GM12878 (cell line): ENCODE measurements at regions not wholly inside any gene's neighbourhood (a gene's known extent, or its start where the extent isn't known, plus 50 kb on each side); places are given as distances from the start of the nearest gene placed in this dataset.

ENCODE experiments used
- ATAC-seq: fragments of 200-7000 bp; cut with Tn5 transposase; 3 replicates; pipeline ENCODE4 v1.9.1; 2020; ENCODE audit warnings: mild to moderate bottlenecking, moderate library complexity
- BruUV-seq: library from RNA; stranded (reverse); fragments of 400-500 nt; replicated peaks from 2 replicates; lab custom pipeline; 2021; lab: Mats Ljungman, UMichigan
- CTCF ChIA-PET: fragments of 300-600 bp; sonication (Branson Sonifier 250); formaldehyde crosslinking; extraction: SDS; loops from one replicate; lab custom pipeline; 2021; ENCODE audit warnings: inconsistent platforms; lab: Yijun Ruan, JAX
- POLR2A ChIA-PET: fragments of 350-600 bp; formaldehyde crosslinking; extraction: SDS; loops from one replicate; lab custom pipeline; 2021; ENCODE audit warnings: inconsistent platforms; lab: Charles Lee
- RAD21 ChIA-PET: fragments of 300-600 bp; sonication (Branson Sonifier 250); formaldehyde crosslinking; loops from one replicate; lab custom pipeline; 2023; ENCODE audit warnings: antibody characterized with exemption; ENCODE audit not compliant: unreplicated experiment; lab: Charles Lee
- SMC1A ChIA-PET: fragments of 300-600 bp; sonication (Branson Sonifier 250); formaldehyde crosslinking; loops from one replicate; lab custom pipeline; 2023; ENCODE audit not compliant: unreplicated experiment, uncharacterized antibody; lab: Charles Lee
- DNase-seq: peaks from one replicate; pipeline ENCODE4 v3.0.0-alpha.2; 2011; ENCODE audit warnings: low read depth, low spot score
- FAIRE-seq: peaks from 3 replicates; lab custom pipeline; 2011; peaks lifted over from hg19 to GRCh38; lab: Jason Lieb, UNC
- H2AFZ ChIP-seq: 2 replicates; pipeline ENCODE4 v1.6.0; 2011; ENCODE audit warnings: low read depth, low read length, control low read depth; ENCODE audit not compliant: control insufficient read depth
- H3K27ac ChIP-seq: 2 replicates; pipeline ENCODE4 v1.5.1; 2011; ENCODE audit warnings: control low read depth; ENCODE audit not compliant: control insufficient read depth, insufficient read depth
- H3K27me3 ChIP-seq, 2 experiments: replicated peaks in 1 of 2; 2 replicates each; pipeline versions ENCODE4 v1.6.0 to v1.6.1; 2011; ENCODE audit warnings: low read length in 1 of 2; ENCODE audit not compliant: control insufficient read depth in 2 of 2, insufficient read depth in 2 of 2
- H3K36me3 ChIP-seq, 2 experiments: 2 replicates each; pipeline ENCODE4 v1.5.1; 2011; ENCODE audit warnings: low read length in 1 of 2; ENCODE audit not compliant: control insufficient read depth in 2 of 2, insufficient read depth in 2 of 2
- H3K4me1 ChIP-seq: 2 replicates; pipeline ENCODE4 v1.6.1; 2011; ENCODE audit warnings: mild to moderate bottlenecking, low read length, moderate library complexity, mixed read lengths; ENCODE audit not compliant: control insufficient read depth, insufficient read depth
- H3K4me2 ChIP-seq: 2 replicates; pipeline ENCODE4 v1.6.0; 2011; ENCODE audit warnings: control low read depth; ENCODE audit not compliant: control insufficient read depth, insufficient read depth
- H3K4me3 ChIP-seq: fragments of 200-600 bp; sonication (generic); 2 replicates; pipeline ENCODE4 v1.5.1; 2016
- H3K79me2 ChIP-seq: 2 replicates; pipeline ENCODE4 v1.6.0; 2011; ENCODE audit warnings: low read length; ENCODE audit not compliant: control insufficient read depth, insufficient read depth
- H3K9ac ChIP-seq: 2 replicates; pipeline ENCODE4 v1.8.0; 2011; ENCODE audit warnings: low read length, control low read depth, mixed read lengths; ENCODE audit not compliant: control insufficient read depth, insufficient read depth
- H3K9me3 ChIP-seq: replicated peaks from 3 replicates; pipeline ENCODE4 v1.5.1; 2011; ENCODE audit warnings: mild to moderate bottlenecking, low read length; ENCODE audit not compliant: control insufficient read depth, insufficient read depth
- H4K20me1 ChIP-seq: 2 replicates; pipeline ENCODE4 v1.6.0; 2011; ENCODE audit not compliant: control insufficient read depth, insufficient read depth
- ATF7 ChIP-seq: fragments of 450-650 bp; IDR thresholded peaks from 2 replicates; pipeline ENCODE4 v1.6.1; 2016; ENCODE audit warnings: low read depth, mild to moderate bottlenecking
- CBX3 ChIP-seq: fragments of 200-600 bp; sonication (generic); IDR thresholded peaks from 2 replicates; pipeline ENCODE4 v1.6.1; 2016; ENCODE audit warnings: low read depth, borderline replicate concordance
- CHD1 ChIP-seq: IDR thresholded peaks from 2 replicates; pipeline ENCODE4 v1.6.1; 2012; ENCODE audit warnings: low read depth, low read length, improper control_type of control experiment
- EED ChIP-seq: sonication (generic); IDR thresholded peaks from 2 replicates; pipeline ENCODE4 v1.6.1; 2016; ENCODE audit warnings: antibody characterized with exemption, low read depth
- EP300 ChIP-seq, 2 experiments: fragments of 150-350 bp in 1 of 2; IDR thresholded peaks; 2 replicates each; pipeline ENCODE4 v1.6.1; 2011 to 2012; ENCODE audit warnings: low read depth in 2 of 2, low read length in 2 of 2, borderline replicate concordance in 1 of 2, improper control_type of control experiment in 1 of 2, inconsistent platforms in 1 of 2; ENCODE audit not compliant: control insufficient read depth in 1 of 2
- FOXM1 ChIP-seq: IDR thresholded peaks from 2 replicates; pipeline ENCODE4 v1.6.1; 2012; ENCODE audit warnings: low read depth, mild to moderate bottlenecking, inconsistent platforms, low read length, moderate library complexity
- IKZF1 ChIP-seq: fragments of 450-650 bp; conservative IDR thresholded peaks from 2 replicates; pipeline ENCODE4 v1.6.1; 2017; ENCODE audit warnings: antibody characterized with exemption, mild to moderate bottlenecking
- IRF3 ChIP-seq: fragments of 450-650 bp; IDR thresholded peaks from 2 replicates; pipeline ENCODE4 v1.6.1; 2014; ENCODE audit warnings: mild to moderate bottlenecking
- IRF5 ChIP-seq: fragments of 450-650 bp; IDR thresholded peaks from 2 replicates; pipeline ENCODE4 v1.6.1; 2017; ENCODE audit warnings: borderline replicate concordance
- JUND ChIP-seq: IDR thresholded peaks from 2 replicates; pipeline ENCODE4 v1.6.1; 2012; ENCODE audit warnings: low read depth, mild to moderate bottlenecking, low read length, improper control_type of control experiment, moderate library complexity
- NR2F1 ChIP-seq: fragments of 450-650 bp; conservative IDR thresholded peaks from 2 replicates; pipeline ENCODE4 v1.6.1; 2017; ENCODE audit warnings: mild to moderate bottlenecking
- POLR2A ChIP-seq: IDR thresholded peaks from 2 replicates; pipeline ENCODE4 v1.6.1; 2011; ENCODE audit warnings: low read depth, mild to moderate bottlenecking, low read length
- RCOR1 ChIP-seq: conservative IDR thresholded peaks from 2 replicates; pipeline ENCODE4 v1.6.1; 2012; ENCODE audit warnings: low read depth, low read length, improper control_type of control experiment
- SMC3 ChIP-seq: IDR thresholded peaks from 2 replicates; pipeline ENCODE4 v1.6.1; 2011; ENCODE audit warnings: low read length, improper control_type of control experiment, borderline replicate concordance
- TCF7 ChIP-seq: IDR thresholded peaks from 2 replicates; pipeline ENCODE4 v1.6.1; 2014; ENCODE audit warnings: antibody characterized with exemption, borderline replicate concordance
- YY1 ChIP-seq: IDR thresholded peaks from 2 replicates; pipeline ENCODE4 v1.6.1; 2011; ENCODE audit warnings: low read depth, mild to moderate bottlenecking, low read length
- ZNF24 ChIP-seq: fragments of 450-650 bp; IDR thresholded peaks from 2 replicates; pipeline ENCODE4 v1.6.1; 2017; ENCODE audit warnings: antibody characterized with exemption, mild to moderate bottlenecking
- ZNF384 ChIP-seq: IDR thresholded peaks from 2 replicates; pipeline ENCODE4 v1.6.1; 2012; ENCODE audit warnings: low read depth, mild to moderate bottlenecking, low read length, improper control_type of control experiment, borderline replicate concordance
- ZSCAN29 ChIP-seq: fragments of 450-650 bp; IDR thresholded peaks from 2 replicates; pipeline ENCODE4 v1.6.1; 2017; ENCODE audit warnings: mild to moderate bottlenecking, moderate library complexity
- WGBS: methylation state at CpG from one replicate; pipeline ENCODE4 v1.1.6; 2016; ENCODE audit warnings: low lambda C conversion rate; ENCODE audit not compliant: insufficient replicate concordance, insufficient coverage; ENCODE audit errors: missing lambda C conversion rate; 5-methylcytosine and 5-hydroxymethylcytosine counted together
- in situ Hi-C: fragments of 300-500 bp; cut with MboI; formaldehyde crosslinking; loops from 9 replicates; pipeline ENCODE4 v1.14.3; 2018; ENCODE audit warnings: mixed read lengths
- intact Hi-C: fragments of 100-400 bp; cut with micrococcal nuclease; formaldehyde crosslinking; loops from one replicate; pipeline ENCODE4 v1.14.2; 2022; ENCODE audit not compliant: unreplicated experiment

GRCh38 chr20:63062188-63063140, 55.7 kb upstream of the BHLHE23 start:
- Histone ChIP-seq H3K9ac (no peak overlapping the region), H3K4me1 (no peaks in the 10 kb centered on the region), H2AFZ (no peak overlapping the region), H3K27me3 (no peaks in the 10 kb centered on the region), H4K20me1 (no peaks in the 10 kb centered on the region), H3K4me2 (no peak overlapping the region), H3K9me3 (no peaks in the 10 kb centered on the region), H3K27ac (no peak overlapping the region), H3K4me3 (no peak overlapping the region), H3K79me2 (no peaks in the 10 kb centered on the region), H3K36me3 (no peaks in the 10 kb centered on the region)
- DNase-seq, result no peak
- no peak for ATAC-seq
- RAD21 ChIA-PET, result no interaction called here
- TF ChIP-seq NR2F1 (no peak), SMC3 (no peak), IKZF1 (no peak), YY1 (no peak), EED (no peak), CBX3 (no peak), JUND (no peak), ZNF384 (no peak), EP300 (IDR thresholded peaks at IDR 0.05; ENCODE audit: borderline replicate concordance in 1 of 2, control insufficient read depth in 1 of 2, low read depth in 2 of 2, low read length in 2 of 2) (no peak), ZSCAN29 (no peak), IRF5 (no peak), ZNF24 (no peak), ATF7 (no peak), POLR2A (no peak), FOXM1 (no peak), IRF3 (no peak), TCF7 (no peak), RCOR1 (no peak), CHD1 (no peak)
- CTCF ChIA-PET, result interaction anchor here (0.7 kb wide), 1 partner anchor 126 kb away, joined by 3 read pairs; no protein-coding TSS in a partner anchor
- BruUV-seq, result no TSS peak
- intact Hi-C loops (no loop called here), in situ Hi-C loops (no loop called here)
- POLR2A ChIA-PET, result no interaction called here
- SMC1A ChIA-PET, result interaction anchor here (1.3 kb wide), 1 partner anchor 26 kb away, joined by 3 read pairs; no protein-coding TSS in a partner anchor
- FAIRE-seq, result no peak
- 55% methylated on average over 23 of the region's 23 CpGs for WGBS
